Activated CD4-positive, alpha-beta memory T cell treated with anti-CD3 and anti-CD28 coated beads for 36 hours (primary cell): ENCODE measurements at regions not wholly inside any gene's neighbourhood (a gene's known extent, or its start where the extent isn't known, plus 50 kb on each side); places are given as distances from the start of the nearest gene placed in this dataset.

Source experiments
- CTCF ChIA-PET: fragments of 350-600 bp; sonication (Branson Sonifier 250); formaldehyde crosslinking; loops from one replicate; lab custom pipeline; 2021; ENCODE audit warnings: antibody characterized with exemption, inconsistent platforms; lab: Charles Lee
- POLR2A ChIA-PET: fragments of 350-600 bp; sonication (Branson Sonifier 250); formaldehyde crosslinking; loops from one replicate; lab custom pipeline; 2021; ENCODE audit warnings: antibody characterized with exemption; lab: Charles Lee
- DNase-seq: peaks from one replicate; pipeline ENCODE4 v3.0.0-alpha.2; 2020
- H3K27ac Mint-ChIP-seq: one replicate; pipeline ENCODE4 v1.8.0; 2021; ENCODE audit warnings: mixed read lengths
- H3K27me3 Mint-ChIP-seq: one replicate; pipeline ENCODE4 v1.8.0; 2021; ENCODE audit warnings: mixed read lengths
- H3K36me3 Mint-ChIP-seq: one replicate; pipeline ENCODE4 v1.8.0; 2021; ENCODE audit warnings: mixed read lengths
- H3K4me1 Mint-ChIP-seq: one replicate; pipeline ENCODE4 v1.8.0; 2021; ENCODE audit warnings: low read depth, mixed read lengths
- H3K4me3 Mint-ChIP-seq: one replicate; pipeline ENCODE4 v1.8.0; 2021; ENCODE audit warnings: mild to moderate bottlenecking, mixed read lengths
- H3K9me3 Mint-ChIP-seq: one replicate; pipeline ENCODE4 v1.8.0; 2021; ENCODE audit warnings: mixed read lengths
- intact Hi-C: fragments of 100-400 bp; cut with micrococcal nuclease; formaldehyde crosslinking; loops from one replicate; pipeline ENCODE4 v1.15.1; 2023

- CTCF ChIA-PET = no interaction called here
- intact Hi-C loops = no loop called here
Observed at GRCh38 chr1:232183802-232184201, 446.1 kb downstream of the SIPA1L2 start.

GRCh38 chr1:232183266-232183800 is 446.6 kb downstream of the SIPA1L2 start:
- no peak overlapping the region for H3K4me3 Mint-ChIP-seq
- no peaks in the 10 kb centered on the region for H3K36me3 Mint-ChIP-seq
- POLR2A ChIA-PET = no interaction called here
- intact Hi-C loops = no loop called here
- CTCF ChIA-PET = no interaction called here
- H3K4me1 Mint-ChIP-seq = no peaks in the 10 kb centered on the region
- no peaks in the 10 kb centered on the region for H3K9me3 Mint-ChIP-seq
- peaks cover 2% of the 10 kb centered on the region for H3K27me3 Mint-ChIP-seq
- DNase-seq = no peak
- no peak overlapping the region for H3K27ac Mint-ChIP-seq

More at GRCh38 chr1:232183802-232184201, 446.1 kb downstream of the SIPA1L2 start:
- DNase-seq = no peak
- H3K27ac Mint-ChIP-seq = no peak overlapping the region
- peaks cover 2% of the 10 kb centered on the region for H3K27me3 Mint-ChIP-seq
- no peaks in the 10 kb centered on the region for H3K36me3 Mint-ChIP-seq
- POLR2A ChIA-PET = no interaction called here
- H3K9me3 Mint-ChIP-seq = no peaks in the 10 kb centered on the region
- no peaks in the 10 kb centered on the region for H3K4me1 Mint-ChIP-seq
- H3K4me3 Mint-ChIP-seq = no peak overlapping the region

GRCh38 chr1:232182236-232182635 is 447.7 kb downstream of the SIPA1L2 start:
- no peak for DNase-seq
- ChIA-PET CTCF (no interaction called here), POLR2A (no interaction called here)
- no peak overlapping the region for H3K27ac Mint-ChIP-seq
- H3K9me3 Mint-ChIP-seq = no peaks in the 10 kb centered on the region
- H3K36me3 Mint-ChIP-seq = no peaks in the 10 kb centered on the region
- H3K4me1 Mint-ChIP-seq = no peaks in the 10 kb centered on the region
- intact Hi-C loops = no loop called here
- peaks cover 2% of the 10 kb centered on the region for H3K27me3 Mint-ChIP-seq
- H3K4me3 Mint-ChIP-seq = no peak overlapping the region

DNA sequence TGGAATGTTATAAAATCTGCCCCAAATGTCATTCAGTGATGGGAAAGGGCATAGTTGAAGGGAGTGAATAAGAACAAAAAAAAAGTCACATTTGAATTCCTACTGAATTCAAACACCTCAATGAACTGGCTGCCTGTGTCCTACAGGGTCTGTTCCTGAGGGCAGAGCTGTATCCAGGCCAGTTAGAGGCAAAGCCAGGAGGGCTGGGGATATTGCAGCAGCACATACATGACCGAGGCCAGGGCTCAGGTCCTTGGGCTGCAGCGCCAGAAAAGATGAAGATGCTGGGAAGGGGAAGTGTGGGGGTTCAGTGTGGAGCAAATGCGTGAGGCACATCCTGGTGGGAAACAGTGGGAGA is 449.2 kb downstream of the SIPA1L2 start:
- CTCF ChIA-PET = no interaction called here
- POLR2A ChIA-PET = no interaction called here
- no peaks in the 10 kb centered on the region for H3K36me3 Mint-ChIP-seq

GRCh38 chr1:232179896-232180778 is 449.8 kb downstream of the SIPA1L2 start:
- Mint-ChIP-seq H3K9me3 (no peaks in the 10 kb centered on the region), H3K4me1 (no peaks in the 10 kb centered on the region), H3K4me3 (no peak overlapping the region), H3K27ac (no peak overlapping the region), H3K36me3 (no peaks in the 10 kb centered on the region), H3K27me3 (peaks cover 4% of the 10 kb centered on the region)
- ChIA-PET POLR2A (no interaction called here), CTCF (no interaction called here)
- intact Hi-C loops = no loop called here
- no peak for DNase-seq

More for the DNA sequence above, 449.2 kb downstream of the SIPA1L2 start:
- Mint-ChIP-seq H3K27me3 (peaks cover 2% of the 10 kb centered on the region), H3K9me3 (no peaks in the 10 kb centered on the region), H3K4me3 (no peak overlapping the region), H3K4me1 (no peaks in the 10 kb centered on the region), H3K27ac (no peak overlapping the region)
- DNase-seq = no peak
- intact Hi-C loops = no loop called here

DNA sequence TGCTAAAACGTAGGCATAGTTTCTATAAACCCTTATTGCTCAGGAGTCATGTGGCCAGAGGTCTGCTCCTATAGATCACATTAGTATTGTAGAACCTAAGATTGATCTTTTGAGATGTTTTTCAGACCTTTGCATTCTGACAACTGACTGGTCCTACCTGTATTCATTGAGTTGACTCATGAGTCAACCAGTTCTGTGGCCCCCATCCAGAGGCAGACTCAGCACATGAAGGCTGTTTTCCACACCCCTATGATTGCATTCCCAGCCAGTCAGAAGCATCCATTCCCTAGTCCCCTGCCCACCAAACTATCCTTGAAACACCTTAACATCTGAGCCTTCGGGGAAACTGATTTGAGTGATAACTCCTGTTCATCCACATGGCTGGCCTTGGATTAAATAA is 451.7 kb downstream of the SIPA1L2 start:
- H3K27ac Mint-ChIP-seq = no peak overlapping the region
- ChIA-PET POLR2A (no interaction called here), CTCF (no interaction called here)
- H3K27me3 Mint-ChIP-seq = peaks cover 5% of the 10 kb centered on the region
- H3K4me1 Mint-ChIP-seq = no peaks in the 10 kb centered on the region
- H3K36me3 Mint-ChIP-seq = no peaks in the 10 kb centered on the region
- no peaks in the 10 kb centered on the region for H3K9me3 Mint-ChIP-seq
- H3K4me3 Mint-ChIP-seq = no peak overlapping the region
- no peak for DNase-seq
- intact Hi-C loops = no loop called here

DNA sequence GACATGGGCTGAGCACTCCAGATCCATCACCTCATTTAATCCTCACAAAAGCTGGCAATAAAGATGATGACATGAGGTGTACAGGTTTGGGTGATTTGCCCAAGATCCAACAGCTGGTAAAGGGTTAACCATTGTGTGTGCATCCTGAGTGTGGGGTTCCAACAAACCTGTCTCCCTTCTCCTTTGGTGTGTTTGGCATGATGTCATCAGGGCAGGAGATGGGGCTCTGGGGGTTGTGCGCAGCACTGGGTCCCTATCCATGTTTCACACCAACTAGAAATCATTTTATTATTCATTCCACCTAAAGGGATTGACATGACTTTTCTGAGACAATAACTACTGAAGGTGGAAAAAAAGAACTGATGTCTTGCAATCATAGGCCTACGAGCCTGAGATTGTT is 452.5 kb downstream of the SIPA1L2 start:
- Mint-ChIP-seq H3K4me3 (no peak overlapping the region), H3K27ac (no peak overlapping the region), H3K9me3 (no peaks in the 10 kb centered on the region), H3K4me1 (peaks cover 2% of the 10 kb centered on the region), H3K27me3 (peaks cover 5% of the 10 kb centered on the region), H3K36me3 (no peaks in the 10 kb centered on the region)
- no peak for DNase-seq
- CTCF ChIA-PET = no interaction called here
- intact Hi-C loops = no loop called here
- POLR2A ChIA-PET = no interaction called here

DNA sequence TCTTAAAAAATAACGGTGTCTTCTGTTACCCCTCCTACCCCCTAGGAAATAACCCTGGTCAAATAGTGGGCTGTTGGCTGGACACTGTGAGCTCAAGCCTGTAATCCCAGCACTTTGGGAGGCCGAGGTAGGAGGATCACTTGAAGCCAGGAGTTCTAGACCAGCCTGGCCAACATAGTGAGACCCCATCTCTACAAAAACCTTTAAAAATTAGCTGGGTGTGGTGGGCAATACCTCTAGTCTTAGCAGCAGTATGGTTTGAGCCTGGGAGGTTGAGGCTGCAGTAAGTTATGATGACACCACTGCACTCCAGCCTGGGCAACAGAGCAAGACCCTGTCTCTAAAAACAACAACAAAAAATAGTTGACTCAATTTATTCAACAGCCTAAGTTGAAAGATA is 453.7 kb downstream of the SIPA1L2 start:
- Mint-ChIP-seq H3K4me1 (peaks cover 3% of the 10 kb centered on the region), H3K9me3 (no peaks in the 10 kb centered on the region), H3K27me3 (peaks cover 5% of the 10 kb centered on the region), H3K27ac (no peak overlapping the region), H3K36me3 (no peaks in the 10 kb centered on the region), H3K4me3 (no peak overlapping the region)
- intact Hi-C loops = no loop called here
- DNase-seq = no peak
- ChIA-PET CTCF (no interaction called here), POLR2A (no interaction called here)

DNA sequence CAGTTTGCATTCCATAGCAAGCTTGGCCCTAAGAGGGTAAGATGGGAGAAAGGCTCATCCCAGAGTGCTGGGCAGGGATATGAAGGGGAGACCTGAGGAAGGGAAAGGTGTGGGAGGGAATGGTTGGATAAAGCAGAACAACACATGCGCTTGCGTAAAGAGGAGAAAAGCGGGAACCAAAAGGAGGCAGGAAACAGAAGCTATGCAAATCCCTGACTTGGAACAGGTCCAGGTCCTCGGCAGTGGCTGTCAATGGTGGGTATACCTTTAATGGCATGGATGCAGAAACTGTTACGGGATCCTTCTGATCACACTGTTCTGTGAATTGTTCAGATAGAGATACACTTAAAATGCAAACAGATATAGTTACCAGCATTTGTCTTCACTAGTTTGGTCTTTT is 455.6 kb downstream of the SIPA1L2 start:
- Mint-ChIP-seq H3K27me3 (peaks cover 3% of the 10 kb centered on the region), H3K27ac (no peak overlapping the region), H3K9me3 (no peaks in the 10 kb centered on the region), H3K4me3 (no peak overlapping the region), H3K36me3 (no peaks in the 10 kb centered on the region), H3K4me1 (peaks cover 3% of the 10 kb centered on the region)
- ChIA-PET POLR2A (no interaction called here), CTCF (no interaction called here)
- no peak for DNase-seq
- intact Hi-C loops = no loop called here

DNA sequence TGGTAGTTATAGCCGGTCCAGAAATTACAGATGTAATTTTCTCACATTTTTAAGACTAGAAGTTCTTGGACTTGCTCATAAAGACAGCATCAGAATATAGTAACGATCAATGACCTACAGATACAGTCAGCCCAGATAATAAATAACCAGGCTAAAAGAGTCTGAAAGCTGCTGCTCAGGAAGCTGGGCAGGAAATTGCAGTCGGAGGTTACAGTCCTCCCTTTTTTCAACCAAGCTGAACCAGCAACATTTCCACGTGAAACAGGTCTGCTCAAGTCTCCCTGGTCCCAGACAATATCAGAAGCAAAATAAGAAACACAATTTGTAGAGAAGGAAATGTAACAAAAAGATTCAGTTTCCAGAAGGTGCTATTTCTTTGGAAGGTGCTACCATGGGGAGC is 457.4 kb downstream of the SIPA1L2 start:
- CTCF ChIA-PET = no interaction called here

DNA sequence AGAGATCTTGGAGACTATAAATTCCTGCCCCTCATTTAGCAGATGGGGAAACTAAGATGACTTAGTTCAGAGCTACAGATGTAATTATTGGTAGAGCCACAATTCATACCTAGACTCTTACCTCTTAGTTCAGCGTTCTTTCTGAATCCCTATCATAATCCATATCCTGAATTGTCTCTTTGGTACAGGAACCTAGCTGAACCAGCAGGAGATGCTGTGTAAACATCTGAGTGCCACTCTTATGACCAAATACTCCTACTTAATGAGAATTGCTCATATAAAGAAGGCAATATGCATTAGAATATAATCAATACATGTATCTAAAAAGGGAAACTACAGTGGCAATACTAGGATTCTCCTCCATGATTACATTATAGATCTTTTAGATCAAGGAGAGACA is 459.0 kb downstream of the SIPA1L2 start:
- Mint-ChIP-seq H3K4me1 (peaks cover 3% of the 10 kb centered on the region), H3K27me3 (peaks cover 6% of the 10 kb centered on the region), H3K27ac (no peak overlapping the region), H3K9me3 (no peaks in the 10 kb centered on the region), H3K36me3 (no peaks in the 10 kb centered on the region), H3K4me3 (no peak overlapping the region)
- no peak for DNase-seq
- ChIA-PET CTCF (interaction anchor here (1.5 kb wide), 1 partner anchor 47 kb away, joined by 3 read pairs; no protein-coding TSS in a partner anchor), POLR2A (no interaction called here)
- intact Hi-C loops = no loop called here

More for the DNA sequence above, 457.4 kb downstream of the SIPA1L2 start:
- H3K36me3 Mint-ChIP-seq = no peaks in the 10 kb centered on the region
- DNase-seq = no peak
- H3K9me3 Mint-ChIP-seq = no peaks in the 10 kb centered on the region
- no peak overlapping the region for H3K27ac Mint-ChIP-seq
- POLR2A ChIA-PET = no interaction called here
- H3K4me1 Mint-ChIP-seq = peaks cover 3% of the 10 kb centered on the region
- H3K4me3 Mint-ChIP-seq = no peak overlapping the region
- peaks cover 3% of the 10 kb centered on the region for H3K27me3 Mint-ChIP-seq
- intact Hi-C loops = no loop called here

DNA sequence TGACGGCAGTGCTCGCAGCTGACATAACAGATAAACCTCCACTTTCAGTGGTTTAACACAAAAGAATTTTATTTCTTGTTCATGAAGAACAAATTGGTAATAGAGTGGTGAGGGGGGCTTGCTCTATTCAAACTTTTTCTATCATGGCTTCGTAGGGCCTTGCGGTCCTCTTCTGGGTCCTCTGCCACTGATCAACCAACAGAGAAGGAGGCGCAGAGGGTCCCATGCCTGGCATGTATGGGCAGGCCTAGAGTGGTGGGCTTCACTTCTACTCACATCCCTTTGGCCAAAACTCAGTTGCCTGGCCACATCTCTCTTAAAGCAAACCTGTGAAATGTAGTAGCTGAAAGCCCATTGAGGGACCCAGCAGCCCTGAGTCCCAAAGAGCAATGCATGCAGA is 460.5 kb downstream of the SIPA1L2 start:
- intact Hi-C loops = no loop called here
- H3K36me3 Mint-ChIP-seq = no peaks in the 10 kb centered on the region
- peaks cover 3% of the 10 kb centered on the region for H3K4me1 Mint-ChIP-seq
- POLR2A ChIA-PET = no interaction called here
- DNase-seq = no peak
- CTCF ChIA-PET = no interaction called here
- no peak overlapping the region for H3K4me3 Mint-ChIP-seq
- H3K27ac Mint-ChIP-seq = no peak overlapping the region
- no peaks in the 10 kb centered on the region for H3K9me3 Mint-ChIP-seq
- H3K27me3 Mint-ChIP-seq = peaks cover 2% of the 10 kb centered on the region

GRCh38 chr1:232168508-232168907 is 461.4 kb downstream of the SIPA1L2 start:
- Mint-ChIP-seq H3K36me3 (no peaks in the 10 kb centered on the region), H3K27ac (no peak overlapping the region), H3K4me3 (no peak overlapping the region), H3K9me3 (no peaks in the 10 kb centered on the region), H3K4me1 (peaks cover 3% of the 10 kb centered on the region), H3K27me3 (peaks cover 2% of the 10 kb centered on the region)
- intact Hi-C loops = no loop called here
- ChIA-PET POLR2A (interaction anchor here (0.5 kb wide), 1 partner anchor 331 kb away, joined by 4 read pairs; no protein-coding TSS in a partner anchor), CTCF (no interaction called here)
- no peak for DNase-seq
